Right lobe of liver (tissue), 6 donors: ENCODE measurements at regions not wholly inside any gene's neighbourhood (a gene's known extent, or its start where the extent isn't known, plus 50 kb on each side); places are given as distances from the start of the nearest gene placed in this dataset.
A peak's percentile ranks its signal among the peaks of the same experiment; 100 is the strongest.

Experiments used
- ATAC-seq, 4 donors: fragments of 200-7000 bp; cut with Tn5 transposase; one replicate each; pipeline ENCODE4 v1.9.1; 2020; ENCODE audit warnings: mild to moderate bottlenecking in 4 of 4, moderate library complexity in 4 of 4
- DNase-seq, 3 donors: peaks; one replicate each; pipeline ENCODE4 v3.0.0-alpha.2; 2020
- H3K27ac ChIP-seq, 3 donors: fragments of 200-600 bp; one replicate each; pipeline ENCODE4 v1.8.0; 2022
- H3K27me3 ChIP-seq, 2 donors: fragments of 200-600 bp; one replicate each; pipeline ENCODE4 v1.8.0; 2022
- H3K36me3 ChIP-seq, 4 donors: fragments of 200-600 bp; sonication (generic) in 1 of 4; one replicate each; pipeline versions ENCODE4 v1.5.1 to v1.8.0; 2017 to 2022; ENCODE audit warnings: control low read depth in 1 of 4
- H3K4me1 ChIP-seq, 4 donors: fragments of 200-600 bp; sonication (generic) in 1 of 4; one replicate each; pipeline versions ENCODE4 v1.5.1 to v1.8.0; 2017 to 2022; ENCODE audit warnings: control low read depth in 1 of 4
- H3K4me3 ChIP-seq, 3 donors: fragments of 200-600 bp; one replicate each; pipeline ENCODE4 v1.8.0; 2022
- H3K9me3 ChIP-seq, 4 donors: fragments of 200-600 bp; sonication (generic) in 1 of 4; one replicate each; pipeline versions ENCODE4 v1.5.1 to v1.8.0; 2017 to 2022; ENCODE audit warnings: control low read depth in 1 of 4
- CTCF ChIP-seq, 4 donors: fragments of 200-600 bp in 3 of 4; fragments of 450-650 bp in 1 of 4; IDR thresholded peaks; one replicate each; pipeline versions ENCODE4 v1.5.1 to v1.8.0; 2016 to 2022; ENCODE audit warnings: antibody characterized with exemption in 4 of 4, mild to moderate bottlenecking in 2 of 4
- POLR2A ChIP-seq: fragments of 450-650 bp; IDR thresholded peaks from one replicate; pipeline ENCODE4 v1.6.1; 2017; ENCODE audit warnings: antibody characterized with exemption, mild to moderate bottlenecking
- whole genome bisulfite sequencing: methylation state at CpG from one replicate; pipeline ENCODE4 v1.1.6; 2018; ENCODE audit warnings: low coverage, low lambda C conversion rate; ENCODE audit not compliant: insufficient coverage; ENCODE audit errors: missing lambda C conversion rate; 5-methylcytosine and 5-hydroxymethylcytosine counted together
- intact Hi-C, 2 donors: fragments of 100-400 bp; cut with DNase I; formaldehyde crosslinking; loops; one replicate each; pipeline versions ENCODE4 v1.11.2 to v1.14.1; 2022
- donor health status: DM: no; HTN: yes; CAD: no.
- donor health status: DM: no; HTN: no; CAD: no.
- donor health status: DM: no; HTN: no; CAD: no.
- donor health status: DM: no; HTN: yes; CAD: no.
- donor health status: DM: no; HTN: yes; CAD: no.

DNA sequence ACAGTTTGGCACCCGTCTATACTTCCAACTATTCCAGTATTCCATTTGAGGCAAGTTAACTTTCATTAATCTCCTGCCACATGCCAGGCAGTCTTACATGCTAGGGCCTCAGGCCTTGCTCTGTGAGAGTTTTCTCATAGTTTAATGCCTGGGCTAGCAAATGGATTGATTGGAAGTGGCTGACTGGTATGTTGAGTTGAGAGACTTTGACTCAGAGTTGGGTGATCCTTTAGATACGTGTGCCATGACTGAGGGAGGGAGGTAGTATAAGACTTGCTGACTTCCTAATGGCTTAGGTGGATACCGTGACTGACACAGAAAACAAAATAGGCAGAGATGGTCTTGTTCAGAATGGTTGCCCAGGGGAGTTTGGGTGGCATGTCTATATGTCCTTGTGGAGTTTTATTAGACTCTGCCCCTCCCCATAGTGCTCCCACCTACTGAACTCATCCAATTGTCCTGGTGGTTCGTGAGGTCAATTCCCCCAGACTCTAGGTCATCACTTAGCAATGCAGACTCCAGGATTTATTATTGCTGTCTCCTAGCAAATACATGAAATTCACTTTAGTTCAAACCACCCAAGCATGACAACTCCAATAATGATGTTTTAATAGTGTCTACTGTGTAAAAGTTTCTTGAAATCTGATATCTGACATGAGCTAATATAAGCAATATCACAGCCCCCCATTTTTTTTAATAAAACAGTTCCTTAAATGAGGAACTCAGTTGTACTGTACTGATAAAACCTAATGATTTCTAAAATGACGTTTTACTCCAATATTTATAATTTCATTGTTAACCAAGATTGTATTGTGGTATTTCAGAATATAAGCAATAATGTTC lies 413.9 kb upstream of the MDFIC2 start:
- no peak for ATAC-seq
- H3K27me3 ChIP-seq, result no peaks in the 10 kb centered on the region
- no peaks in the 10 kb centered on the region for H3K4me1 ChIP-seq
- TF ChIP-seq POLR2A (no peak), CTCF (IDR thresholded peaks at IDR 0.05) (no peak)
- no peak overlapping the region for H3K4me3 ChIP-seq
- H3K36me3 ChIP-seq, result no peaks in the 10 kb centered on the region
- no peak overlapping the region for H3K27ac ChIP-seq
- WGBS, result 56% methylated on average over 5 of the region's 5 CpGs
- intact Hi-C loops, result no loop called here
- H3K9me3 ChIP-seq, result no peaks in the 10 kb centered on the region
- DNase-seq, result no peak

GRCh38 chr3:70722018-70722417 lies 409.6 kb upstream of the MDFIC2 start:
- TF ChIP-seq CTCF (IDR thresholded peaks at IDR 0.05) (no peak), POLR2A (no peak)
- H3K4me3 ChIP-seq, result no peak overlapping the region
- DNase-seq, result no peak
- no peaks in the 10 kb centered on the region for H3K9me3 ChIP-seq
- H3K36me3 ChIP-seq, result no peaks in the 10 kb centered on the region
- ATAC-seq, result no peak
- WGBS, result 75% methylated on average over 1 of the region's 1 CpG
- intact Hi-C loops, result no loop called here
- H3K4me1 ChIP-seq, result no peaks in the 10 kb centered on the region
- no peak overlapping the region for H3K27ac ChIP-seq
- H3K27me3 ChIP-seq, result no peaks in the 10 kb centered on the region

DNA sequence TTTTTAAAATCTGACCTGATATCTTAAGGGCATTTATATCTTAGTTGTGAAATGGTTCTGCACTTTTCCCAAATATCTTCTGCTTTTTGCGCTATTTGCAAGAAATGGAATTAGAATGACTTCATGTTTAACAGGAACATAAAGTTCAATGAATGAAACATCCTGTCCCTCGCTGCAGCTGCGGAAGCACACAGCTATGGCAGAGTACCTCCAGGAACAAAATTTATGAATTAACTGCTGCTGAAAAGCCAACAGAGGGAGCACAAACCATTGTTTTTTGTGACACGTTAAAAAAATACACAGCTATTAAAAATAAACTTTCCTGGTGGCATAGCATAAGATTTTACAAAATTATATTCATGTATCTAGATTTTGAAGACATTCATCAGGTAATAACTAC lies 404.4 kb upstream of the MDFIC2 start:
- Histone ChIP-seq H3K36me3 (no peaks in the 10 kb centered on the region), H3K4me3 (no peak overlapping the region), H3K27ac (no peak overlapping the region), H3K9me3 (no peaks in the 10 kb centered on the region), H3K27me3 (no peaks in the 10 kb centered on the region), H3K4me1 (no peaks in the 10 kb centered on the region)
- WGBS, result 16% methylated on average over 4 of the region's 4 CpGs
- TF ChIP-seq POLR2A (no peak), CTCF (IDR thresholded peaks at IDR 0.05) (peak; percentile 24 to 36 (median 32))
- DNase-seq (peak in 1 of 3 donors; percentile 23), ATAC-seq (peak in 2 of 4 donors; percentile 57 to 62)
- intact Hi-C loops, result no loop called here

DNA sequence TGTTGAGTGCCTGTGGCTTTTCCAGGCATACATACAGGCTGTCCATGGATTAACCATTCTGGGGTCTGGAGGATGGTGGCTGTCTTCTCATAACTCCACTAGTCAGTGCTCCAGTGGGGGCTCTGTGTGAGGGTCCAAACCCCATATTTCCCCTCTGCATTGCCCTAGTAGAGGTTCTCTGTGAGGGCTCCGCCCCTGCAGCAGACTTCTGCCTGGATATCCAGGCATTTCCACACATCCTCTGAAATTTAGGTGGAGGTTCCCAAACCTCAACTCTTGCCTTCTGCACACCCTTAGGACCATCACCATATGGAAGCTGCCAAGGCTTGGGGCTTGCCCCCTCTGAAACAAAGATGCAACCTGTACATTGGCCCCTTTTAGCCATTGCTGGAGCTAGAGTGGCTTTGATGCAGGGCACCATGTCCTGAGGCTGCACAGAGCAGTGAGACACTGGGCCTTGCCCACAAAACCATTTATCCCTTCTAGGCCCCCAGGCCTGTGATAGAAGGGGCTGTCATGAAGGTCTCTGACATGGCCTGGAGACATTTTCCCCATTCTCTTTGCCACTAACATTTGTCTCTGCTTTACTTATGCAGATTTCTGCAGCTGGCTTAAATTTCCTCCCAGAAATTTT lies 400.1 kb upstream of the MDFIC2 start:
- Histone ChIP-seq H3K9me3 (no peaks in the 10 kb centered on the region), H3K4me1 (no peaks in the 10 kb centered on the region), H3K4me3 (no peak overlapping the region), H3K36me3 (no peaks in the 10 kb centered on the region), H3K27me3 (no peaks in the 10 kb centered on the region), H3K27ac (no peak overlapping the region)
- ATAC-seq (no peak), DNase-seq (no peak)
- intact Hi-C loops, result no loop called here
- TF ChIP-seq CTCF (IDR thresholded peaks at IDR 0.05), result no peak
- TF ChIP-seq POLR2A, result no peak
- no CpG with 5 or more reads among the region's 1 CpG for WGBS
